ENCODE measurements at regions not wholly inside any gene's neighbourhood (a gene's known extent, or its start where the extent isn't known, plus 50 kb on each side); places are given as distances from the start of the nearest gene placed in this dataset.

DNA sequence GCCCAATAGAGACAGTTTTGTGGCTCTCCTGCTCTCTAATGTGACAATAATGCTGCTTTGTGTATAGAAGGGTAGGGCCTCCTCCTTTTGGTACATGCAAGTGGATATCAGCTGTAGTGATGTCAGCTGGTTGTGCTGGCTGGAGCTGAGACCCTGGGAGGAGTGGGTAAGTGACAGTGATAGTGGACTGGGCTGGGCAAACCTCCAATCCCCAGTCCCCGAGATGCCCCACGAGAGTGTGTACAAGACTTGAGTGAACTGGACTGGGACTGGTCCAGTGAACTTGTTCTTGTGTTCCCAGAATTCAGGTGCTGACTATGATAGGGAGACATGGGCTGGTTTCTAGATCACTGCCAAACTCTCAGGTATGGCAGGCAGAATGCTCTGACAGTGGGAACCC is 583.6 kb upstream of the PCDH10 start:
- TF ChIP-seq, protein P1, sequence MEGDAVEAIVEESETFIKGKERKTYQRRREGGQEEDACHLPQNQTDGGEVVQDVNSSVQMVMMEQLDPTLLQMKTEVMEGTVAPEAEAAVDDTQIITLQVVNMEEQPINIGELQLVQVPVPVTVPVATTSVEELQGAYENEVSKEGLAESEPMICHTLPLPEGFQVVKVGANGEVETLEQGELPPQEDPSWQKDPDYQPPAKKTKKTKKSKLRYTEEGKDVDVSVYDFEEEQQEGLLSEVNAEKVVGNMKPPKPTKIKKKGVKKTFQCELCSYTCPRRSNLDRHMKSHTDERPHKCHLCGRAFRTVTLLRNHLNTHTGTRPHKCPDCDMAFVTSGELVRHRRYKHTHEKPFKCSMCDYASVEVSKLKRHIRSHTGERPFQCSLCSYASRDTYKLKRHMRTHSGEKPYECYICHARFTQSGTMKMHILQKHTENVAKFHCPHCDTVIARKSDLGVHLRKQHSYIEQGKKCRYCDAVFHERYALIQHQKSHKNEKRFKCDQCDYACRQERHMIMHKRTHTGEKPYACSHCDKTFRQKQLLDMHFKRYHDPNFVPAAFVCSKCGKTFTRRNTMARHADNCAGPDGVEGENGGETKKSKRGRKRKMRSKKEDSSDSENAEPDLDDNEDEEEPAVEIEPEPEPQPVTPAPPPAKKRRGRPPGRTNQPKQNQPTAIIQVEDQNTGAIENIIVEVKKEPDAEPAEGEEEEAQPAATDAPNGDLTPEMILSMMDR (IDR thresholded peaks at IDR 0.05), result no peak
- no peak for TF ChIP-seq POLR2A (IDR thresholded peaks at IDR 0.05)
- TF ChIP-seq POLR2AphosphoS5 (IDR thresholded peaks at IDR 0.05), result no peak

Measured in prostate gland (tissue), 2 donors.